ENCODE measurements at regions not wholly inside any gene's neighbourhood (a gene's known extent, or its start where the extent isn't known, plus 50 kb on each side); places are given as distances from the start of the nearest gene placed in this dataset.

GRCh38 chr17:27381007-27381501, 75.2 kb upstream of the KSR1 start:
- TF ChIP-seq CTCF (IDR thresholded peaks at IDR 0.05) (peak; percentile 99), ZFX (IDR thresholded peaks at IDR 0.05; ENCODE audit: borderline replicate concordance) (no peak)
